NCI-H146 (cell line): ENCODE measurements at regions not wholly inside any gene's neighbourhood (a gene's known extent, or its start where the extent isn't known, plus 50 kb on each side); places are given as distances from the start of the nearest gene placed in this dataset.
"Not testable (repeated sequence)": the region's sequence is repeated elsewhere in the genome, so short reads cannot be mapped to it uniquely, and the experiment has no call there.

ENCODE experiments used
- DNase-seq: peaks from one replicate; lab custom pipeline; 2025; lab: John Stamatoyannopoulos, UW

- DNase-seq: no peak
Measured at GRCh38 chr10:65628493-65629139, 1297.2 kb upstream of the LRRTM3 start.

GRCh38 chr10:65660006-65660405 is 1265.8 kb upstream of the LRRTM3 start:
- no peak for DNase-seq

- no peak for DNase-seq
Measured at GRCh38 chr10:65670087-65670486, 1255.7 kb upstream of the LRRTM3 start.

GRCh38 chr10:65670596-65670995 is 1255.2 kb upstream of the LRRTM3 start:
- DNase-seq: not testable (repeated sequence)

- DNase-seq: no peak
Measured at GRCh38 chr10:65675236-65675635, 1250.6 kb upstream of the LRRTM3 start.

GRCh38 chr10:65684896-65685295 is 1240.9 kb upstream of the LRRTM3 start:
- no peak for DNase-seq

GRCh38 chr10:65701168-65701776 is 1224.6 kb upstream of the LRRTM3 start:
- DNase-seq: no peak

GRCh38 chr10:65708057-65708456 is 1217.8 kb upstream of the LRRTM3 start:
- DNase-seq: no peak

- no peak for DNase-seq
Measured at GRCh38 chr10:65710306-65710705, 1215.5 kb upstream of the LRRTM3 start.

- DNase-seq: no peak
Measured at GRCh38 chr10:65719790-65720189, 1206.0 kb upstream of the LRRTM3 start.

- no peak for DNase-seq
Measured at GRCh38 chr10:65720901-65721300, 1204.9 kb upstream of the LRRTM3 start.

- DNase-seq: no peak
Measured at GRCh38 chr10:65723525-65723924, 1202.3 kb upstream of the LRRTM3 start.

GRCh38 chr10:65735382-65735781 is 1190.5 kb upstream of the LRRTM3 start:
- no peak for DNase-seq

GRCh38 chr10:65742906-65743305 is 1182.9 kb upstream of the LRRTM3 start:
- no peak for DNase-seq

GRCh38 chr10:65751218-65751617 is 1174.6 kb upstream of the LRRTM3 start:
- DNase-seq: no peak

GRCh38 chr10:65751896-65752295 is 1173.9 kb upstream of the LRRTM3 start:
- no peak for DNase-seq

GRCh38 chr10:65753532-65753931 is 1172.3 kb upstream of the LRRTM3 start:
- DNase-seq: no peak

- no peak for DNase-seq
Measured at GRCh38 chr10:65754112-65754511, 1171.7 kb upstream of the LRRTM3 start.

GRCh38 chr10:65762311-65762710 is 1163.5 kb upstream of the LRRTM3 start:
- no peak for DNase-seq

- DNase-seq: no peak
Measured at GRCh38 chr10:65765006-65765541, 1160.8 kb upstream of the LRRTM3 start.

GRCh38 chr10:65769828-65770227 is 1156.0 kb upstream of the LRRTM3 start:
- no peak for DNase-seq

- no peak for DNase-seq
Measured at GRCh38 chr10:65778753-65779152, 1147.1 kb upstream of the LRRTM3 start.

- no peak for DNase-seq
Measured at GRCh38 chr10:65779985-65780384, 1145.9 kb upstream of the LRRTM3 start.

GRCh38 chr10:65786279-65786678 is 1139.6 kb upstream of the LRRTM3 start:
- no peak for DNase-seq
